Hematopoietic multipotent progenitor cell treated with erythropoietin and hydrocortisone succinate and interleukin-3 and kit ligand, for 17 days (in vitro differentiated cells): ENCODE measurements at regions not wholly inside any gene's neighbourhood (a gene's known extent, or its start where the extent isn't known, plus 50 kb on each side); places are given as distances from the start of the nearest gene placed in this dataset.

Experiments used
- DNase-seq: peaks from one replicate; pipeline ENCODE4 v3.0.0-alpha.2; 2015; ENCODE audit warnings: low spot score

DNA sequence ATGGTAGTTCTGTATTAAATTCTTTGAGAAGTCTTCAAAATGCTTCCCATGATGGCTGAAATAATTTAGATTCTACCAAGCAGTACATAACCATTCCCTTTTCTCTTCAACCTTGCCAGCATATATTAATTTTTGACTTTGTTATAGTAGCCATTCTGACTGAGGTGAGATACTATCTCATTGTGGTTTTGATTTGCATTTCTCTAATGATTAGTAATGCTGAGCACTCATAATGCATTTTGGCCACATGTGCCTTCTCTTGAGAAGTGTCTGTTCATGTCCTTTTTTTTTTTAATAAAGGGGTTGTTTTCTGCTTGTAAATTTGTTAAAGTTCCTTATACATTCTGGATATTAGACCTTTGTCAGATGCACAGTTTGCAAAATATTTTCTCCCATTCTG, 173.9 kb downstream of the CALCRL start:
- no peak for DNase-seq

DNA sequence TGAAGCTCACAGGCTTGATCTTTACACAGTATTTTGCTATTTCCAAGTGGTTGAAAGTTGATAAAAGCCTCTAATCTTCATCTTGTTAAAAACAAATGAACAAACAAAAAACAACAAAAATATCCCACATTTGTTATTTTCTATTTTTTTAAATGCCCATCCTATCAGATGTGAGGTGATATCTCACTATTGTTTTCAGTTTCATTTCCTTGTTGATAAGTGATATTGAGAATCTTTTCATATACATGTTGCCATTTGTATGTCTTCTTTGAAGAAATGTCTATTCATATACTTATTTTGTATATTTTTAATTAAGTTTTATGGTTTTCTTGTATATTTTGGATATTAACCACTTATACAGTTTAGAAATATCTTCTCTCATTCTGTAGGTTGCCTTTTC, 175.8 kb downstream of the CALCRL start:
- DNase-seq = no peak

DNA sequence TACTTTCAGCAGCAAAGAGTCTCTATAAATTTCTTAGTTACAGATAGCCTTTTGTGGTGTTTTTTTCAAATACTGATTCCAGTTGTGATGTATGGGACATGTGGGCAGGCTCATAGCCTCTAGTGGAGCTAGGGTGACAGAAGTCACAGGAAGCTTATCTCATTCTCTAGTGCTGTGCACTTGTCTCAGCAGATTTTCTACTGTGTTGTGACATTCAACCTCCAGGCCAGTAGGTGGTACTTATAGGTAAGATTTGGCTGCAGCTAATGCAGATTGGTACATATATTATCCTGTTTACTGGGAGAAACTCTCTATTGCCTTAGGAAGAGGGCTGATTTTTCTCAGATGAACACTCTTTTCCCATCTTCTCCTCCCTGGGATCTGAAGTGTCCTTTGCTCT, 176.2 kb downstream of the CALCRL start:
- no peak for DNase-seq

DNA sequence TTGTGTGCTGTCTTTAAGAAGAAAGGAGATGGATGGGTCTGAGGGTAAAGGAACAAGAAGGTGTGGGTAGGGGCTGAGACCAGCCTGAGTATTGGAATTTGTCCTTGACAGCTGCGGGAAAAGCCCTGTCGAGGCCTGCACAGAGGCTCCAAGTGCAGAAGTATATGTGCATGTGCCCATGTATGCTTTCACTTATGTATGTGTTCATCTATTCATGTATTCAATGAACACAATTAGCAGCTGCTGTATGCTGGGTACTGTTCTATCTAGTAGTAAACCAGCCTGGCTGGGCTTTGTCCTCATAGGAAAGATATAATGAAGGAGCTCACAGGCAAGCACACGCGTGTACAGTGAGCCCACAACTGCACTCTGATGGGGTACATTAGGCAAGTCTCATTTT, 181.4 kb downstream of the CALCRL start:
- no peak for DNase-seq

DNA sequence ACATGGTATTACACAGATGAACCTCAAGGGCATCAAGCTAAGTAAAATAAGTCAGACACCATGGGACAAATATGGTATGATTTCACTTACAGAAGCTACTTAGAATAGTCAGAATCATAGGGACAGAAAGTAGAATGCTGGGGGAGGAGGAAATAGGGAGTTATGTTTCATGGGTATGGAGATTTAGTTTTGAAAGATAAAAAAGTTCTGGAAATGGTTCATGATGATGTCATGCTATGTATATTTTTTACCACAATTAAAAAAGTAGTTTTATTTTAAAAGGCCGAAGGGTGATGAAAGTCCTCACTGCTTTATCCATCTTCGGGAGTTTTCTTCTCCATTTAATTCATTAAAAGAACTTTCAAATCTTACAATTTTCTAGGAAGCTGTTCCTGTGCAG, 181.9 kb downstream of the CALCRL start:
- DNase-seq = no peak

DNA sequence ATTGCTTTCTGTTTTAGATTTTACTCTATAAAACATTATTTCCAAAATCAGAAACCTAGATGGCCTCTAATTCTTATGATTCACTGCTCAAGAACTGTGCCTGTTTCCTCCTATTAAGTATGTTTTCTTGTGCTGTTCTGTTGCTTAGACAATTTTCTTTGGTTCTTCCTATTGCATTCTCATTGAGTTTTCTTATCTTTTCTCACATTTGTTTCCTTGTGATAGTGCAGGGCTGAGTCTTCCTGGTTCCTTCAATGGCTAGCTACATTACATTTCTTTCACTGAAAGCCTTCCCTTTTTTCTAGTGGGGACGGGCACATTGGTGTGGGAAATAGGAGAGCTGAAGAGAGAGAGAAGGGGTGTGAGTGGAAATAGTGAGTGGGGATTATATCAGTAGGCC, 183.4 kb downstream of the CALCRL start:
- DNase-seq = no peak

DNA sequence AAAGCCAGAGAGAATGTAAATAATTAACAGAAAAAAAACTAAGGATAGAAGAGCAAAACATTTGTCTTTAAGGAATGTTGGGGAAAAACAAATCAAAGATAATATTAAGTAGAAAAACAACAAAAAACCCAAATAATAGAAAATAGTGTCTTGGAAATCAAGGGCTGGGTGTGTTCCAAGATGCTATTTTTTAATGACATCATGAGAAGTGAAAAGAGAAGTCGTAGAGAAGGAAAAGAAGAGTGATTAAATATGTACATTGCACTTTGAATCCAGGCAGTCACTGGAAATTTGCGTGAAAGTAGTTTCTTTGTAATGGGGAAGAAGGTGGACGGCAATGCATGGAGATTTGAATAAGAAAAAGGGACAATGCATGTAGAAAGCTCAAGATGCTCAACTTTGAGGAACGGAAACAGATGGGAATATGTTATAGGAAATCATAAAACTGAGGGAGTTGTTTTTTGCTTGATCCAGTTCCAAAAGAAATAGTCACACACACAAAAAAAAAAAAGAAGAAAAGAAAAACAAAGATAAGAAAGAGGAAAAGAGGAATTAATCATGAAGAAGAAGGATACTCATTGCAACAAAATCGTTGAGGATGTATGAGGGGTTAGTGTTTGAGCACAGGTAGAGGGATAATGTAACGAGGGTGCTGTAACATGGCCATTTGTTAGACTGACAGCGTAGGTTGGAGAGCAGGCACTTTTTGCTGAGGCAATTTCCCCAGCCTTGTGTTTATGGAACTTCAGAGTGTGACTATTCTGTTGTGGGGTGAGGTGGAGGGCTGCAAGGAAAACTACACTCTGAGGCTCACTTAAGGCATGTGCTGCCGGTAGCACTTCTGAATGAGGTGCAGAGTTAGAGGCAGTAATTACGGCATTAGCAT, 184.1 kb downstream of the CALCRL start:
- DNase-seq = no peak

DNA sequence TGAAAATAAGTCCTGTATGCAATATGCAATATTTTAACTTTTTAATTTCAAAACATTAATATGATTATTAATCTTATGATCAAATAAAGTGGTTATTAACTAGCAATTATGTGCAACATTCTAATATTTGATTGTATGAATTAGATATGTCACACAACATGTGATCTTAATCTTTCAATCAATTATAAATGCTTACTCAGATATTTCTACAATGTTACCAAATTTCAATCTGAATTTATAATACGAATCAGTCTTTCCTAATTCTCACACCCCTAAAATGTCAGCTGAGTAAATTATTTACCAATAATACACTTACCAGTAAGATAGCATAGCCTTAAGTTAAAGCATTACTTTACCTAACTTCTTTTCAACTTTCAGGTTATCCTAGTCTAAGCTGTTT, 186.3 kb downstream of the CALCRL start:
- no peak for DNase-seq

DNA sequence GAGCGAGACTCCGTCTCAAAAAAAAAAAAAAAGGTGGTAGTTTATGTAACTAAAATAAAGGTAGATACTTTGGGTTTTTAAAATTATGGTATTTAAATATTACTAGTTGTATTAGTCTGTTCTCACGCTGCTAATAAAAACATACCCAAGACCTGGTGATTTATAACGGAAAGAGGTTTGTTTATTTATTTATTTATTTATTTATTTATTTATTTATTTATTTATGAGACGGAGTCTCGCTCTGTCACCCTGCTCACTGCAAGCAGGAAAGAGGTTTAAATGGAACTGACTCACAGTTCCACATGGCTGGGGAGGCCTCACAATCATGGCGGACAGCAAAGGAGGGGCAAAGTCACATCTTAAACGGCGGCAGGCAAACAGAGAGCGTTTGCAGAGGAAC, 196.0 kb downstream of the CALCRL start:
- DNase-seq = no peak

DNA sequence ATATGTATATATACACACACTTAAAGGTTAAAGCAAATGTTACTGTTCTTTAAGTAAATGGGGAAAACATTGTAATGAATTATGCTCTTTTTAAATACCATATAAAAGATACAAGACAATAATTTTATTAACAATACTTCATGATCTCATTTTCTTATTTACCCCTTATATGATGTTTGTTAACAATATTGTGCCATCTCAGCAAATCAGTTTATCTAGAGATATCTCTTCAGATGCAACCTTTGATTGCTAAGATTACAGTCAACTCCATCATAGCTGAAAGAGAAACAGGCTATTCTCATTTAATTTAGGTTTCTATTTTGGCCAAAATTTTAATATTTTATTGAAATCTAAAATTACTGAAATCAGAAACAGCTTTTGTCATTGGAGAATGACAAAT, 197.9 kb downstream of the CALCRL start:
- DNase-seq = no peak

DNA sequence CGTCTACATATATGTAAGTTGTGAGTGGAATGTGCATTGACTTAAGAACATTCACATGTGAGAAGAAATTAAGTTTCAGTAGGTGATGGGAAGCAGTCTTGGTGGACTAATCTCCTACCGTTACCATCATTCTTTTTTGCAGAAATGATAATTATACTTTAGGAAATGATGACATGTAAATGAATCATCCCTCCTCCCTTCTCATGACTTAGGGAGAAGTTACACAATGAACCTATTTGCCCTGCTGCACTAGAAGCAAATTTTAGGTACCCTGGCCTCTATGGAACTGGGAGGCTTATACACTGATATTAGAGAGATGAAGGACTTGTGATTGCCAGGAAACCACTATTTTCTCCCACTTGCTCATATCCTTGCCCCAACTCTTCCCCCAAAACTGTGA, 214.2 kb downstream of the CALCRL start:
- DNase-seq = no peak

DNA sequence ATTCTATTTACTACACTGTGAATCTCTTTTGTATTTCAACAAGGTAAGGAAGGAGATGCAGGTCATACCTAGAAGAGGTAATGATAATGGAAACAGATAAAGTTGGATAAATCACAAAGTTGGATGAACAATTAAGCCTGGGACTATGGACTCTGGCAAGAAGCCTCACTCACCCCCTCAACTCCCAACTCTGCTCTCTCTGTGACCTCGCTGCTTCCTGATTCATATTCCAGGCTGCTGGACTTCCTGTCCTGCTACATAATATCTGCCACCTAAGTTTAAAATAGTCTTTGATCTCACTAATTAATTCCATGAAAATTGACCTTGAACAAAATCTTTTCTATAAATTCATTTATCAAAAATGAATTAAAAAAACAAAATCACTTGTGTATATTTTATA, 215.3 kb downstream of the CALCRL start:
- DNase-seq = no peak

DNA sequence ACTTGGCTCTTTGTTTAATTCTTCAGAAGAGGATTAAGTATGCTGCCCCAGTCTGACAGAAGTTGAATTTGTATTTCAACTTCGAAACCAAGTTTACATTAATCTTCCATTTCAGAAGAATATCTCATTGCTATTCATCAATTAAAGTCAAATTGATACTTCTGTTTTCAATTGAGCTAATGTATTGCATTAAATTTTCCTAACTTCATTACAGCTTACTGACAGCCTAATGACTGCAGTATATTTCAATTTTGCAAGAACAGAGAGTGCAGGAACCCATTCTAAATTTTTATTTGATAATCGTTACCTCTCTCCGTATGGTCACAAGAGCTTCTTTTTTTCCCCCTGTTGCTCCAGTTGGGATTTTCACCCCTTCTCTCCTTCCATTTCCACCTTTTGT, 218.0 kb downstream of the CALCRL start:
- no peak for DNase-seq

DNA sequence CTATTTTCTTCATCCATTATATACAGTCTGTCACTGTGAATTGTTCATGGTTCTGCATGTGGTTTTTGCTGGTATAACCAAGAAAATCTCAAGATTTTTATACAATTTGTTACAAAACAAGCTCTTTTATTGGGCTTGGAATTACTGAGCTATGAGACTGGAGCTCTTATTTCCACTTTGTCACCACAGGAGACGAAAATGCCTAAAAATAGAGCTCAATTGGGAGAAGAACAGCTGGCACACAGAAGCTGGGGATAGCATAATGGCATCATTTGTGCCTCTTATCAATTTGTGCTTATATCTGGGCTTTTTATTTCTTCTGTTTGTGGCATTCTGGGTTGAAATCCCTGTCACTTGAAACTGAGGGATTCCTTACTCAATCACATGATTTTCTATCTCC, 219.1 kb downstream of the CALCRL start:
- DNase-seq = no peak

DNA sequence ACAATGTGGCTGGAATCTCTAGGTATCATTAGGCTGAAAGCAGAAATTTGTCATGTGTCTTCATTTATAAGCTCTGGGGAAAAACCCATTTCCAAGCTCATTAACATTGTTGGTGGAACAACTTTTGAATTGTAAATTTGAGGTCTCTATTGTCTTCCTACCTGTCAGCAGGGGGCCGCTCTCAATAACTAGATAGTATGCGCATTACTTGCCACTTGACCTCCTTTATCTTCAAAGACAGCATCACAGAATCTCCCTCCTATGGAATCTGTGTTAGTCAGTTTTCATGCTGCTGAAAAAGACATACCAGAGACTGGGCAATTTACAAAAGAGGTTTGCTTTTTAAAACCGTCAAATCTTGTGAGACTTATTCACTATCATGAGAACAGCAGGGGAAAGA, 223.1 kb downstream of the CALCRL start:
- no peak for DNase-seq

DNA sequence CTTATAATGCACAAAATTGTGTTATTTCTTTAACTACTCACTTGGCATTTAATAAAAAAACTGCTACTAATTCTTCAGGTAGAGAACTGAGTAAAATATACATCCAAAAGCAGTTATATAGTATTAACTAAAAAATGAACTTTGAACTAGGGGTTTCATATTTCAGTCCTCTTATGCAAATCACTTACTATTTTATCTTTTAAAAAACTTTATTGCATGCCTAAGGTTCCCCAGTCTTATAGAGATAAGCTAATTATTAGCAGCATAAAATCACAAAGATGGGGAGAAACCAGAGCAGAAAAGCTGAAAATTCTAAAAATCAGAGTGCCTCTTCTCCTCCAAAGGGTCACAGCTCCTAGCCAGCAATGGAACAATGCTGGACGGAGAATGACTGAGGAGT, 228.0 kb downstream of the CALCRL start:
- no peak for DNase-seq

DNA sequence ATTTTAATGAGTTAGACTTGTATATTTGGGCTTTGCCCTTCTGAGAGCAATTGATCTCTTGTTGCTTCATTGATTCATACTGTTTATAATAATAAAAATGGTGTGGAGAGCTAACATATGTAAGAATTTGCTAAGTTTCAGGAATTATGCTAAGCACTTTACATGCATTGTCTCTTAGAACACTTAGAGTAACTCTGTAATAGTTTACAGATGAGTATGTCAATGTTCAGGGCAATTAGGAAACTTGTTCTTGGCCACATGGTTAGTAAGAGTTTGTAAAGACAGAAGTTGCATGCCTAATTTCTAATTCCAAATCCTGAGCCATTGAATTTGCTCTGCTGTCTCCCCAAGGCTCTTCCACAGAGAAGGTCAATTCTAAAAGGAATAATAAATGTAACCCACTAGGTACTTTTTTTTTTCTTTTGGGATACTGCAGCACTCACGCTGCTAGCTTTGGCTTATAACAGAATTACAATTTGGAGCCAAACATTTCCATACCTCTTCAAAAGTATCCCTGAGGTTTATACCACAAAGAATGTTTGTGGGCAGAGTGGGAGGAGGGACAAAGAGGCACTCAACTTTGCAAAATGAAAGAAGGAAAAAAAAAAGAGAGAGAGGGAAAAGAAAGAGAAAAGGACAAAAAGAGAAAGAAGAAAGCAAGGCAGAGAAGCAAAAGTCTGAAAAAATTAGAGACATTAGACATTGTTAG, 232.4 kb downstream of the CALCRL start:
- DNase-seq = no peak

DNA sequence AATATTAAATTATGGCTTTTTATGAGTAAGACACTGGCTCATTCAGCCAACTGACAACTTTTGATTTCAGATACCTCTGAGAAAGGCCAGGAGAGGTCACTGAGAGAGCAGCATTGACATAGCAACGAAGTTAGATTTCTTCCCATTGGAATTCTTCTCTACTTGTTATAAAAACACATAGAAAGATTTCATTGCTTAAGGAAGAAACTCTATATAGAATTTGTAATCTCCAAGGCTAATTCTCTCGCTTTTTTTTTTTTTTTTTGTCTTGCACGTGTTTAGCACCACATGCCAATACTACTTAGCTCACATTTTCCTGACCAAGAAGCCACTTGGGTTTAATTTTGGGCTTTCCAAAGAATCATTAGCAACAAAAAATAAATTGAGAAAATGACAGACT, 233.7 kb downstream of the CALCRL start:
- no peak for DNase-seq

DNA sequence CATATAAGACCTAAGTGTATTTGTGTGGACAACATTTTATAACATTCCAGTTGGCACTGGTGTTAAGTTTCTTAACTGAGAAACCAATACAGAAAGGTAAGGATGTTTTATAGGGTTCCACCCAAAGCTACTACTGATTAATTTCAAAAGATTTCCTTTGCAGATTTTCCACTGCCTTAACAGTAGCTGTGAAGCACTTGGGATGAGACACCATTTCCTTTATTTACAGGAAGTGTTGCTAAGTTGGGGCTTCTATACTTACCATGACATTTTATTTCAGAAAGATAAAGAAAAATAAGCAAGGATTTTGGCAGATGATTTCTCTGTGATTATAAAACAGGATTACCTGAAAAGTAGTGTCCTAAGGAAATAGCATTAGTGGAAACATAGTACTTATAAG, 234.3 kb downstream of the CALCRL start:
- no peak for DNase-seq

DNA sequence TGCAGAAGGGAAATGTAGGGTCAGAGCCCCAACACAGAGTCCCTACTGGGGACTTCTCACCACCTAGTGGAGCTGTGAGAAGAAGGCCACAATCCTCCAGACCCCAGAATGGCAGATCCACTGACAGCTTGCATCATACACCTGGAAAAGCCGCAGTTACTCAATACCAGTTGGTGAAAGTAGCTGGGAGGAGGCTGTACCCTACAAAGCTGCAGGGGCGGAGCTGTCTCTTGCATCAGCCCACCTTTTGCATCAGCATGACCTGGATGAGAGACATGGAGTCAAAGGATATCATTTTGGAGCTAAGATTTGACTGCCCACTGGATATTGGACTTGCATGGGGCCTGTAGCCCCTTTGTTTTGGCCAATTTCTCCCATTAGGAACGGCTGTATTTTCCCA, 237.3 kb downstream of the CALCRL start:
- DNase-seq = no peak

DNA sequence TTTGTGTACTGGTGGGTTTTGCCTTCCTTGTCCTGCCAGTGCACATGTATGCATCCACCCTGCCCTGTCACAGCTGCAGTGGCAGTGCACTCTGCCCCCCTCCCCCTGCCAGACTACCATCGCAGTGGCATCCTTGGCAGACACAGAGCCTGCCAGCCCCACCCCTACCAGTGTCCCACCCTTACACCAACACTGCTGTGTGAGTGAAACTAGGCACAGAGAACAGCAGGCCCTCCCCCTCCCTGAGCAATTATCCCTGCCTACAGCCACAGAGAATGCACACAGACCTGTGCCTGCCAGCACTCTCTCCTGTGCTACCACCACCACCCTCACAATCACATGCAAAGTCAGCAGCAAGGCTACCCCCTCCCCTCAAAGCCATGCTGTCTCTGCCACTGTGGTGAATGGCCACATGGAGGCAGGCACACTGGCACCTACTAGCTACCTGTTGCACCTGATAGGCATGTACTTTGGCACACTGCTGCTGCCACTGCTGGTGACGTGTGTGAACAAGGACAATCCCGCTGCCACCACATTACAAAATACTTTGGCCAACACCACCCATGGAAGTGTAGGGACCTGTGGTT, 239.8 kb downstream of the CALCRL start:
- no peak for DNase-seq

DNA sequence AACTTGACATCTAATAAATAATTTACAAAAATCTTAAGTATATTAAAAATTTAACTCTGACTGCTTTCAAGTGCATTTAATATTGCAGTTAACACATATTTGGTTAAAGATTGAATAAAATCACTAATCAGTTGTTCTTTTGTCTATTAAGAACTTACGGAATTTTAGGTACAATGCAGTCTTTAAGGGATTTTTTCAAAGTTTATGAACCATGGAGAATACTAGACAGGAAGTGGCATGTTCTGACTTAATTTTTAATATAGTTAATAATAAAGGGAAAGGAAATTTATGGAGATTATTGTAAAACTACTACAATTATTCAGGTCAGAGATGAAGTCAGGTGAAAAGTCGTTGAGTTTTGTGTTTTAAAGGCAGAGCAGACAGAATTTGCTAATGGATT, 240.9 kb downstream of the CALCRL start:
- DNase-seq = no peak

DNA sequence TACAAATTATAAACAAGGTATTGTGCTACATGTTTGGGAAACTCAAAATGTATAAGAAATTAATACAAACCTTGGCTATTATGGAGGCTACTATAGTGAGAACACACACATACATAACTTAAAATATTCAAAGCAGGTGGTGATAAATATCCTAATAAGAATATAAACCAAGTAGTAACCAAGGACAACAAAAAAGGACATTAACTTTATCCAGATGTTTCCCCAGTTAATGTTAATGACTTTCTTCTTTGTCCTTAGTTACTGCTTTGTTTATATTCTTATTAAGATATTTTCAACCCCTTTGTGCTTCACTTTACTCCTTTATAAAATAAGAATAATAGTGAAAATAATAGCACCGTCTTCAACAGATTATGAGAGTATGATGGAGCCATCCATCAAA, 241.6 kb downstream of the CALCRL start:
- no peak for DNase-seq
